A549 (cell line): ENCODE measurements at regions not wholly inside any gene's neighbourhood (a gene's known extent, or its start where the extent isn't known, plus 50 kb on each side); places are given as distances from the start of the nearest gene placed in this dataset.

Experiments
- ATAC-seq, 2 experiments: fragments of 200-7000 bp in 1 of 2; fragments of >200 bp in 1 of 2; cut with Nextera tagmentation in 1 of 2; cut with Tn5 transposase in 1 of 2; 3 replicates each; pipeline versions ENCODE4 v1.8.0 to v1.9.1; 2018 to 2020; ENCODE audit warnings: mild to moderate bottlenecking in 1 of 2, moderate library complexity in 1 of 2
- CTCF ChIA-PET: fragments of 300-600 bp; sonication (Branson Sonifier 250); formaldehyde crosslinking; extraction: SDS; loops from one replicate; lab custom pipeline; 2021; ENCODE audit warnings: antibody characterized with exemption, inconsistent platforms; lab: Yijun Ruan, JAX
- POLR2A ChIA-PET: fragments of 350-600 bp; formaldehyde crosslinking; extraction: SDS; loops from one replicate; lab custom pipeline; 2021; ENCODE audit warnings: antibody characterized with exemption, inconsistent platforms; lab: Yijun Ruan, JAX
- DNase-seq, 2 experiments: peaks; one replicate each; pipeline versions ENCODE4 v3.0.0 to v3.0.0-alpha.2; 2011 to 2016; ENCODE audit warnings: low read depth in 1 of 2, low spot score in 1 of 2
- FAIRE-seq: peaks from 2 replicates; lab custom pipeline; 2011; peaks lifted over from hg19 to GRCh38; lab: Jason Lieb, UNC
- H3K27ac ChIP-seq, 2 experiments: fragments of >200 bp; sonication (Bioruptor Twin); formaldehyde crosslinking; 3 replicates each; pipeline ENCODE4 v1.5.1; 2016 to 2017
- H3K4me1 ChIP-seq: fragments of >200 bp; sonication (Bioruptor Twin); formaldehyde crosslinking; 3 replicates; pipeline ENCODE4 v1.6.1; 2016
- H3K4me2 ChIP-seq: fragments of >200 bp; sonication (Bioruptor Twin); formaldehyde crosslinking; 3 replicates; pipeline ENCODE4 v1.6.1; 2016
- H3K4me3 ChIP-seq: fragments of >200 bp; sonication (Bioruptor Twin); formaldehyde crosslinking; 3 replicates; pipeline ENCODE4 v1.5.1; 2016
- H3K9me3 ChIP-seq: fragments of >200 bp; sonication (Bioruptor Twin); formaldehyde crosslinking; 3 replicates; pipeline ENCODE4 v1.6.1; 2016
- CBX2 ChIP-seq: fragments of 200-600 bp; sonication (generic); IDR thresholded peaks from 2 replicates; pipeline ENCODE4 v1.6.1; 2016; ENCODE audit warnings: low read depth, mild to moderate bottlenecking, borderline replicate concordance
- CBX8 ChIP-seq: fragments of 200-600 bp; sonication (generic); IDR thresholded peaks from 2 replicates; pipeline ENCODE4 v1.6.1; 2016
- CHD2 ChIP-seq: fragments of 150-350 bp; IDR thresholded peaks from 2 replicates; pipeline ENCODE4 v1.6.1; 2014; ENCODE audit warnings: low read length; ENCODE audit not compliant: partially characterized antibody
- EHF ChIP-seq: fragments of 250-450 bp; sonication (Bioruptor Pico); IDR thresholded peaks from 2 replicates; pipeline ENCODE4 v1.5.0; 2020; ENCODE audit warnings: mild to moderate bottlenecking
- EHMT2 ChIP-seq: fragments of 200-600 bp; sonication (generic); IDR thresholded peaks from 2 replicates; pipeline ENCODE4 v1.6.1; 2016; ENCODE audit warnings: antibody characterized with exemption, low read depth, mild to moderate bottlenecking, moderate library complexity
- ESRRA ChIP-seq: fragments of 150-350 bp; IDR thresholded peaks from 2 replicates; pipeline ENCODE4 v1.6.1; 2014; ENCODE audit warnings: mild to moderate bottlenecking, low read length, borderline replicate concordance
- HEYL ChIP-seq: fragments of 250-450 bp; sonication (Bioruptor Pico); IDR thresholded peaks from 2 replicates; pipeline ENCODE4 v1.8.0; 2021; ENCODE audit warnings: mild to moderate bottlenecking, moderate library complexity
- JUNB ChIP-seq: fragments of >200 bp; sonication (Bioruptor Twin); formaldehyde crosslinking; IDR thresholded peaks from 2 replicates; pipeline ENCODE4 v1.6.1; 2016
- MAFK ChIP-seq: fragments of 450-650 bp; IDR thresholded peaks from 2 replicates; pipeline ENCODE4 v1.6.1; 2014; ENCODE audit not compliant: partially characterized antibody
- MAZ ChIP-seq: fragments of 150-350 bp; IDR thresholded peaks from 2 replicates; pipeline ENCODE4 v1.6.1; 2014; ENCODE audit warnings: antibody characterized with exemption, low read depth, low read length, borderline replicate concordance
- NR3C1 ChIP-seq: fragments of >200 bp; sonication (Bioruptor Twin); formaldehyde crosslinking; IDR thresholded peaks from 3 replicates; pipeline ENCODE4 v1.6.1; 2017
- RCOR1 ChIP-seq: fragments of 150-350 bp; IDR thresholded peaks from 2 replicates; pipeline ENCODE4 v1.6.1; 2014; ENCODE audit warnings: antibody characterized with exemption, low read length, low read depth
- RNF2 ChIP-seq: fragments of 200-600 bp; sonication (generic); IDR thresholded peaks from 2 replicates; pipeline ENCODE4 v1.6.1; 2016; ENCODE audit warnings: low read depth, mild to moderate bottlenecking, antibody characterized with exemption, moderate library complexity, borderline replicate concordance
- ZC3H11A ChIP-seq: fragments of 450-650 bp; IDR thresholded peaks from 2 replicates; pipeline ENCODE4 v1.6.1; 2014; ENCODE audit warnings: antibody characterized with exemption, mild to moderate bottlenecking
- ZFP36 ChIP-seq: fragments of 450-650 bp; IDR thresholded peaks from 2 replicates; pipeline ENCODE4 v1.6.1; 2014; ENCODE audit warnings: borderline replicate concordance; ENCODE audit not compliant: partially characterized antibody
- WGBS: methylation state at CpG from one replicate; pipeline ENCODE4 v1.1.6; 2017; ENCODE audit errors: missing lambda C conversion rate; 5-methylcytosine and 5-hydroxymethylcytosine counted together
- TF ChIP-seq, protein P1 (sequence below): fragments of 250-450 bp; sonication (Bioruptor Pico); IDR thresholded peaks from 2 replicates; pipeline ENCODE4 v1.5.0; 2020; ENCODE audit warnings: low read depth, mild to moderate bottlenecking, moderate library complexity
- TF ChIP-seq, protein P2 (sequence below): fragments of >200 bp; sonication (Bioruptor Twin); formaldehyde crosslinking; IDR thresholded peaks from 3 replicates; pipeline ENCODE4 v1.5.1; 2016
- TF ChIP-seq, protein P3 (sequence below): fragments of 150-350 bp; IDR thresholded peaks from 2 replicates; pipeline ENCODE4 v1.6.1; 2014; ENCODE audit warnings: low read depth, mild to moderate bottlenecking, low read length
- TF ChIP-seq, protein P4 (sequence below): fragments of >200 bp; sonication (Bioruptor Twin); formaldehyde crosslinking; IDR thresholded peaks from 2 replicates; pipeline ENCODE4 v1.6.1; 2016

DNA sequence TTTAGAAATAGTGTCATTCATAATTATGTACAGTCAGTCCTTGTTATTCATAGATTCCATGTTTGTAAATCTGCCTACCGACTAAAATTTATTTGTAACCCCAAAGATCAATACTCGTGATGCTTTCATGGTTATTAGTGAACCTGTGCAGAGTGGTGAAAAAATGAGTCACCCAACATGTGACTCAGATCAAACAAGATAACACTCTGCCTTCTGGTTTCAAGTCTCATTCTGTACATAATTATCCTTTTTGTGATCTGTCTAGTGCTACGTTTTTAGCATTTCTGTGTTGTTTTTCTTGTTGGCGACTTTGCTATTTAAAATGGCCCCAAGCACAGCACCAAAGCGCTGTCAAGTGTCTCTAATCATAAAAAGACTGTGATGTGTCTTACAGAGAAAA, 274.7 kb downstream of the SUCLA2 start:
- FAIRE-seq (no peak), ATAC-seq (no peak), DNase-seq (no peak)
- Histone ChIP-seq H3K4me2 (no peak overlapping the region), H3K4me1 (no peaks in the 10 kb centered on the region), H3K27ac (no peak overlapping the region), H3K9me3 (no peaks in the 10 kb centered on the region), H3K4me3 (no peak overlapping the region)
- CTCF ChIA-PET, result no interaction called here
- TF ChIP-seq ESRRA (no peak), JUNB (no peak), HEYL (CRISPR knock-in tag) (no peak), CBX8 (no peak), NR3C1 (no peak), RCOR1 (no peak), MAFK (no peak)
- TF ChIP-seq, protein P1, sequence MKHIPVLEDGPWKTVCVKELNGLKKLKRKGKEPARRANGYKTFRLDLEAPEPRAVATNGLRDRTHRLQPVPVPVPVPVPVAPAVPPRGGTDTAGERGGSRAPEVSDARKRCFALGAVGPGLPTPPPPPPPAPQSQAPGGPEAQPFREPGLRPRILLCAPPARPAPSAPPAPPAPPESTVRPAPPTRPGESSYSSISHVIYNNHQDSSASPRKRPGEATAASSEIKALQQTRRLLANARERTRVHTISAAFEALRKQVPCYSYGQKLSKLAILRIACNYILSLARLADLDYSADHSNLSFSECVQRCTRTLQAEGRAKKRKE (CRISPR knock-in tag), result no peak
- POLR2A ChIA-PET, result no interaction called here
- 6% methylated on average over 5 of the region's 5 CpGs for WGBS

DNA sequence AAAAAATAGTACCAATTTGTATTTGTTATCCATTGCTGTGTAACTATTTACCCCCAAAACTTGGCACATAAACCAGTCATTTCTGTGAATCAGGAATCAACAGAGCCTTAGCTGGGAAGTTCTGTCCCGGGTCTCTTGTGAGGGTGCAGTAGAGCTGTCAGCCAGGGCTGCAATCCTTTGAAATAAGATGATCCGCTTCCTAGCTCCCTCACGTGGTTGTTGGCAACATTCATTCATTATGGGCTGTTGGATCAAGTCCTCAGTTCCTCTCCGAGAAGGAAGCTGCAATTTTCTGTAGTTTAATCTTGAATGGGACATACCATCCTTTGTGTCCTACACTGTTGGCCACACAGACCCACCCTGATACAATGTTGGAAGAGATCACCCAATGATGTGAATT, 277.2 kb downstream of the SUCLA2 start:
- ATAC-seq (no peak), DNase-seq (no peak), FAIRE-seq (no peak)
- TF ChIP-seq EHMT2, result no peak
- no peak for TF ChIP-seq CBX8
- no peak for TF ChIP-seq CBX2
- no peak for TF ChIP-seq EHF (CRISPR knock-in tag)
- TF ChIP-seq, protein P2, sequence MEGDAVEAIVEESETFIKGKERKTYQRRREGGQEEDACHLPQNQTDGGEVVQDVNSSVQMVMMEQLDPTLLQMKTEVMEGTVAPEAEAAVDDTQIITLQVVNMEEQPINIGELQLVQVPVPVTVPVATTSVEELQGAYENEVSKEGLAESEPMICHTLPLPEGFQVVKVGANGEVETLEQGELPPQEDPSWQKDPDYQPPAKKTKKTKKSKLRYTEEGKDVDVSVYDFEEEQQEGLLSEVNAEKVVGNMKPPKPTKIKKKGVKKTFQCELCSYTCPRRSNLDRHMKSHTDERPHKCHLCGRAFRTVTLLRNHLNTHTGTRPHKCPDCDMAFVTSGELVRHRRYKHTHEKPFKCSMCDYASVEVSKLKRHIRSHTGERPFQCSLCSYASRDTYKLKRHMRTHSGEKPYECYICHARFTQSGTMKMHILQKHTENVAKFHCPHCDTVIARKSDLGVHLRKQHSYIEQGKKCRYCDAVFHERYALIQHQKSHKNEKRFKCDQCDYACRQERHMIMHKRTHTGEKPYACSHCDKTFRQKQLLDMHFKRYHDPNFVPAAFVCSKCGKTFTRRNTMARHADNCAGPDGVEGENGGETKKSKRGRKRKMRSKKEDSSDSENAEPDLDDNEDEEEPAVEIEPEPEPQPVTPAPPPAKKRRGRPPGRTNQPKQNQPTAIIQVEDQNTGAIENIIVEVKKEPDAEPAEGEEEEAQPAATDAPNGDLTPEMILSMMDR, result no peak
- TF ChIP-seq RNF2, result no peak
- TF ChIP-seq, protein P3, sequence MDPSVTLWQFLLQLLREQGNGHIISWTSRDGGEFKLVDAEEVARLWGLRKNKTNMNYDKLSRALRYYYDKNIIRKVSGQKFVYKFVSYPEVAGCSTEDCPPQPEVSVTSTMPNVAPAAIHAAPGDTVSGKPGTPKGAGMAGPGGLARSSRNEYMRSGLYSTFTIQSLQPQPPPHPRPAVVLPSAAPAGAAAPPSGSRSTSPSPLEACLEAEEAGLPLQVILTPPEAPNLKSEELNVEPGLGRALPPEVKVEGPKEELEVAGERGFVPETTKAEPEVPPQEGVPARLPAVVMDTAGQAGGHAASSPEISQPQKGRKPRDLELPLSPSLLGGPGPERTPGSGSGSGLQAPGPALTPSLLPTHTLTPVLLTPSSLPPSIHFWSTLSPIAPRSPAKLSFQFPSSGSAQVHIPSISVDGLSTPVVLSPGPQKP, result no peak
- TF ChIP-seq ZFP36, result no peak
- no peak for TF ChIP-seq ZC3H11A
- Histone ChIP-seq H3K4me3 (no peak overlapping the region), H3K27ac (no peak overlapping the region), H3K4me2 (no peak overlapping the region), H3K4me1 (no peaks in the 10 kb centered on the region), H3K9me3 (no peaks in the 10 kb centered on the region)
- ChIA-PET CTCF (no interaction called here), POLR2A (no interaction called here)
- WGBS, result 0% methylated on average over 4 of the region's 4 CpGs

DNA sequence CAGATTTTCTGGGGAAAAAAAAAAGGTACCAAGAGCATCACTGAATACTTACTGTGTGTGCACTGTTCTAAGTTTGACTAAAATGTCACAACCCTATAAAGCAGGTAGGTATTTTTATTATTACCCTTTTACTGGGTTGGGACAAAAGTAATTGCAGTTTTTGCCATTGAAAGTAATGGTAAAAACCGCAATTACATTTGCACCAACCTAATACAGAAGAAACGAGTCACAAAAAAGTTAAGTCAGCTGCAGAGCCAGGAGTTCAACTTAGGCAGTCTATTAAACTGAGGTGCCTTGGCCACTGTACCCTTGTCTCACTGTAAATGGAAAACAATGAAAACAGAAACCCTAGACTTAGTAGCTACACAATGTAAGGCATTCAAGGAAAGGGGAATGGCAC, 281.9 kb downstream of the SUCLA2 start:
- FAIRE-seq (no peak), ATAC-seq (no peak), DNase-seq (no peak)
- TF ChIP-seq CBX8 (no peak), ZC3H11A (no peak), CHD2 (no peak), RNF2 (no peak), MAZ (no peak)
- TF ChIP-seq, protein P4, sequence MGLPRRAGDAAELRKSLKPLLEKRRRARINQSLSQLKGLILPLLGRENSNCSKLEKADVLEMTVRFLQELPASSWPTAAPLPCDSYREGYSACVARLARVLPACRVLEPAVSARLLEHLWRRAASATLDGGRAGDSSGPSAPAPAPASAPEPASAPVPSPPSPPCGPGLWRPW, result no peak
- H3K4me1 ChIP-seq, result no peaks in the 10 kb centered on the region
- no peaks in the 10 kb centered on the region for H3K9me3 ChIP-seq
- H3K27ac ChIP-seq, result no peak overlapping the region
- H3K4me2 ChIP-seq, result no peak overlapping the region
- ChIA-PET POLR2A (no interaction called here), CTCF (no interaction called here)
- WGBS, result 2% methylated on average over 2 of the region's 2 CpGs
- H3K4me3 ChIP-seq, result no peak overlapping the region
